Right lobe of liver (tissue), 4 donors: ENCODE measurements at regions not wholly inside any gene's neighbourhood (a gene's known extent, or its start where the extent isn't known, plus 50 kb on each side); places are given as distances from the start of the nearest gene placed in this dataset.

Experiments used
- CTCF ChIP-seq, 4 donors: fragments of 200-600 bp in 3 of 4; fragments of 450-650 bp in 1 of 4; IDR thresholded peaks; one replicate each; pipeline versions ENCODE4 v1.5.1 to v1.8.0; 2016 to 2022; ENCODE audit warnings: antibody characterized with exemption in 4 of 4, mild to moderate bottlenecking in 2 of 4
- POLR2A ChIP-seq: fragments of 450-650 bp; IDR thresholded peaks from one replicate; pipeline ENCODE4 v1.6.1; 2017; ENCODE audit warnings: antibody characterized with exemption, mild to moderate bottlenecking
- donor health status: DM: no; HTN: no; CAD: no.
- donor health status: DM: no; HTN: no; CAD: no.
- donor health status: DM: no; HTN: yes; CAD: no.

GRCh38 chr16:64780445-64780844 is 341.4 kb downstream of the CDH11 start:
- TF ChIP-seq CTCF (IDR thresholded peaks at IDR 0.05) (no peak), POLR2A (no peak)
